ENCODE measurements at regions not wholly inside any gene's neighbourhood (a gene's known extent, or its start where the extent isn't known, plus 50 kb on each side); places are given as distances from the start of the nearest gene placed in this dataset.

DNA sequence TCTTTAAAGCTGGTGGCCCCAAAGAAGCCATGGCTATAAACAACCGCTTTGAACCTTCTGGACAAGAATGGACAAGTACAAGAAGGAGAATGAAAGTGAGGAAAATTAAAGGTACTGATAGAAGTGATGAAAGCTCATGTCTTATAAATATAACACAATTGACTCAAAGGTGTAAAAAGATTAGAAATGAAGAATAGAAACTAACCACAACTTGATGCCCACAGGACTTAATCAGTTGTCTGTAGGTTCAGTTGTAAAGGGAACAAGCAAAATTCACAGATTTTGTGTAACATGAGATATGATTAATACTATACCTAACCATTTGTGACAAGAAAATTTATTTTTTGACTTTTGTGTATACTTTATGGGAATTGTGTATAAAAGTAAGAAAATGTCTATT lies 135.7 kb downstream of the NUP35 start:
- peak; percentile 8 for DNase-seq (ENCODE audit: extremely low read depth, insufficient read length)
- Histone ChIP-seq H3K36me3 (ENCODE audit: control insufficient read depth, insufficient read depth, low read length) (no peaks in the 10 kb centered on the region), H3K27me3 (replicated peaks; ENCODE audit: control insufficient read depth, insufficient read depth, low read length) (no peaks in the 10 kb centered on the region), H3K4me3 (replicated peaks; ENCODE audit: low read depth, low read length) (no peak overlapping the region)
- TF ChIP-seq, protein P1, sequence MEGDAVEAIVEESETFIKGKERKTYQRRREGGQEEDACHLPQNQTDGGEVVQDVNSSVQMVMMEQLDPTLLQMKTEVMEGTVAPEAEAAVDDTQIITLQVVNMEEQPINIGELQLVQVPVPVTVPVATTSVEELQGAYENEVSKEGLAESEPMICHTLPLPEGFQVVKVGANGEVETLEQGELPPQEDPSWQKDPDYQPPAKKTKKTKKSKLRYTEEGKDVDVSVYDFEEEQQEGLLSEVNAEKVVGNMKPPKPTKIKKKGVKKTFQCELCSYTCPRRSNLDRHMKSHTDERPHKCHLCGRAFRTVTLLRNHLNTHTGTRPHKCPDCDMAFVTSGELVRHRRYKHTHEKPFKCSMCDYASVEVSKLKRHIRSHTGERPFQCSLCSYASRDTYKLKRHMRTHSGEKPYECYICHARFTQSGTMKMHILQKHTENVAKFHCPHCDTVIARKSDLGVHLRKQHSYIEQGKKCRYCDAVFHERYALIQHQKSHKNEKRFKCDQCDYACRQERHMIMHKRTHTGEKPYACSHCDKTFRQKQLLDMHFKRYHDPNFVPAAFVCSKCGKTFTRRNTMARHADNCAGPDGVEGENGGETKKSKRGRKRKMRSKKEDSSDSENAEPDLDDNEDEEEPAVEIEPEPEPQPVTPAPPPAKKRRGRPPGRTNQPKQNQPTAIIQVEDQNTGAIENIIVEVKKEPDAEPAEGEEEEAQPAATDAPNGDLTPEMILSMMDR (IDR thresholded peaks at IDR 0.05; ENCODE audit: insufficient read depth, low read length, poor library complexity, severe bottlenecking) = no peak

DNA sequence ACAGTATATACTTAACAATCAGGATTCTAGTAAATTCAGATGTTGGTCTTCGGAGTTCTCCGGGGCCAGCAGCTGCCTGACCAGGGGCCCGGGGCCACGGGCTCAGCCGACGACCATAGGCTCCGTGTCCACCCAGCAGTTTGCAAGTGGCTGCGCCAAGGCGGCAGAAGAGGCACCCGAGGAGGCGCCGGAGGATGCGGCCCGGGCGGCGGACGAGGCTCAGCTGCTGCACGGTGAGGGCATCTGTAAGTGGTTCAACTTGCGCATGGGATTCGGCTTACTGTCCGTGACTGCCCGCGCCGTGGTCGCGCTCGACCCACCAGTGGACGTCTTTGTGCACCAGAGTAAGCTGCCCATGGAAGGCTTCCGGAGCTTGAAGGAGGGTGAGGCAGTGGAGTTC lies 136.3 kb downstream of the NUP35 start:
- peak; percentile 5 for DNase-seq (ENCODE audit: extremely low read depth, insufficient read length)
- no peaks in the 10 kb centered on the region for H3K27me3 ChIP-seq (replicated peaks; ENCODE audit: control insufficient read depth, insufficient read depth, low read length)
- H3K4me3 ChIP-seq (replicated peaks; ENCODE audit: low read depth, low read length) = no peak overlapping the region
- no peaks in the 10 kb centered on the region for H3K36me3 ChIP-seq (ENCODE audit: control insufficient read depth, insufficient read depth, low read length)
- TF ChIP-seq, protein P1 (IDR thresholded peaks at IDR 0.05; ENCODE audit: insufficient read depth, low read length, poor library complexity, severe bottlenecking) = no peak

DNA sequence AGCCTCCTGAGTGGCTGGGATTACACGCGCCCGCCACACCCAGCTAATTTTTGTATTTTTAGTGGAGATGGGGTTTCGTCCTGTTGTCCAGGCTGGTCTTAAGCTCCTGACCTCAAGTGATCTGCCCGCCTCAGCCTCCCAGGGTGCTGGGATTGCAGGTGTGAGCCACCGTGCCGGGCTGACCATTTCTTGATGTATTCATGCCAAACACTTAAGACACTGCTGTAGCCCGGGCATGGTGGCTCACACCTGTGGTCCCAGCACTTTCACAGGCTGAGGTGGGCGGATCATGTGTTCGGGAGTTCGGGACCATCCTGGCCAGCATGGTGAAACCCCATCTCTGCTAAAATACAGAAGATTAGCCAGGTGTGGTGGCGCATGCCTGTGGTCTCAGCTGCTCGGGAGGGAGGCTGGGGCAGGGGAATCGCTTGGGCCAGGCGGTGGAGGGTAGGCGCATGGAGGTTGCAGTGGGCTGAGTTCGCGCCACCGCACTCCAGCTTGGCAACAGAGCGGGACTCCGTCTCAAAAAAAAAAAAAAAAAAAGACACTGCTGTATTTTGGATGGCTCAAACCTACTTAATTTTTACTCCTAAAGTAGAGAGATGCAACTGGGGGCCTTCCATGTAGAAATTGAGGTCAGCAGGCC lies 140.8 kb downstream of the NUP35 start:
- H3K4me3 ChIP-seq (replicated peaks; ENCODE audit: low read depth, low read length) = no peak overlapping the region
- no peak for DNase-seq (ENCODE audit: extremely low read depth, insufficient read length)
- H3K36me3 ChIP-seq (ENCODE audit: control insufficient read depth, insufficient read depth, low read length) = no peaks in the 10 kb centered on the region
- no peaks in the 10 kb centered on the region for H3K27me3 ChIP-seq (replicated peaks; ENCODE audit: control insufficient read depth, insufficient read depth, low read length)
- TF ChIP-seq, protein P1 (IDR thresholded peaks at IDR 0.05; ENCODE audit: insufficient read depth, low read length, poor library complexity, severe bottlenecking) = no peak

DNA sequence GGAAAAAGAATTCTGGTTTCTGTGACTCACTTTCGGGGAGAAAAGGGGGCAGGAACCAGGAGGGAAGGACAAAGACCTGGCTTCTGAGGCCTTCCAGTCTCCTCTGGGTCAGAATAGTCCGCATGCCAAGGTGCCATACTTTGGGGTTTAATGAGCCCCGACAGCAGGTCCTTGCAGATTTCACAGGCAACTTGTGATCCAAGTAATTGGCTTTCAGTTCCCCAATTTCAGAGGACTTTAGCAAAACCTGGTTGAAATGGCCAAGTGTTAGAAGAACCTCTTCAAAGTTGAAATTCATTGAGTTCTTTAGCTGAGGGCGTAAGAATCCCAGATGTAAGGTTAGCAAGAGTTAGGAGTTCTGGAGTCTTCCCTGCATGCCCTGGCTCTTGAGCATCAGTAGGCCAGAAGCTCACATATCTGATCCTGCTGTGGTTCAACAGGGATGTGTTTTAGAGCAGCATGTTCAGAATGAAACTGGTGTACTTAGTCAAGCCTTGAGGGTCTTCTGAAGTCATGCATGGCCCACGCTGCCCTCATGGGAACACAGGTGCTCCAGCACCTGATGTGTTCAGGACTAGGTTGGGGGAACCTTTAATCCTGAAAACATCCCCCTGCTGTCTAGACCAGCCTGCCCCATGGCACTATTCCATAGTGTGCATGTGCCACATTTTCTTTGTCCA lies 143.0 kb downstream of the NUP35 start:
- no peaks in the 10 kb centered on the region for H3K36me3 ChIP-seq (ENCODE audit: control insufficient read depth, insufficient read depth, low read length)
- TF ChIP-seq, protein P1 (IDR thresholded peaks at IDR 0.05; ENCODE audit: insufficient read depth, low read length, poor library complexity, severe bottlenecking) = no peak
- DNase-seq (ENCODE audit: extremely low read depth, insufficient read length) = peak; percentile 56
- no peaks in the 10 kb centered on the region for H3K27me3 ChIP-seq (replicated peaks; ENCODE audit: control insufficient read depth, insufficient read depth, low read length)
- no peak overlapping the region for H3K4me3 ChIP-seq (replicated peaks; ENCODE audit: low read depth, low read length)

DNA sequence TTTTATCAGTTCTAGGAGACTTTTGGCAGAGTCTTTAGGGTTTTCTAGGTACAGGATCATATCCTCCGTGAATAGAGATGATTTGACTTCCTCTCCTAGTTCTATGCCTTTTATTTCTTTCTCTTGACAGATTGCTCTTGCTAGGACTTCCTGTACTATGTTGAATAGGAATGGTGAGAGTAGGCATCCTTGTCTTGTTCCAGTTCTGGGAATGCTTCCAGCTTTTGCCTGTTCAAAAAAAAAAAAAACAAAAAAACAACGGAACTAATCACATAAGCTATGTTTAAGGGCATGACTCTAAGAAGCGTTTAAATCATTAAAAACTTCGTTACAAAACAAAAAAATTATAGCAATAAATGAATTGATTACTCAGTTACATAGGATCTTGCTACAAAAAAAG lies 145.7 kb downstream of the NUP35 start:
- H3K27me3 ChIP-seq (replicated peaks; ENCODE audit: control insufficient read depth, insufficient read depth, low read length) = no peaks in the 10 kb centered on the region
- DNase-seq (ENCODE audit: extremely low read depth, insufficient read length) = no peak
- no peak overlapping the region for H3K4me3 ChIP-seq (replicated peaks; ENCODE audit: low read depth, low read length)
- no peaks in the 10 kb centered on the region for H3K36me3 ChIP-seq (ENCODE audit: control insufficient read depth, insufficient read depth, low read length)
- TF ChIP-seq, protein P1 (IDR thresholded peaks at IDR 0.05; ENCODE audit: insufficient read depth, low read length, poor library complexity, severe bottlenecking) = no peak

Data from GM06990 (cell line).